ENCODE measurements at regions not wholly inside any gene's neighbourhood (a gene's known extent, or its start where the extent isn't known, plus 50 kb on each side); places are given as distances from the start of the nearest gene placed in this dataset.

GRCh38 chr13:56189978-56190377 is 950.7 kb upstream of the PRR20A start:
- no peak for TF ChIP-seq CTCF (IDR thresholded peaks at IDR 0.05; ENCODE audit: unreplicated experiment)
- no peak overlapping the region for H3K4me3 Mint-ChIP-seq (ENCODE audit: unreplicated experiment)
- peaks cover 4% of the 10 kb centered on the region for H3K27me3 Mint-ChIP-seq (ENCODE audit: unreplicated experiment)
- H3K27ac Mint-ChIP-seq (ENCODE audit: unreplicated experiment), result no peak overlapping the region
- H3K4me1 Mint-ChIP-seq (ENCODE audit: unreplicated experiment), result no peaks in the 10 kb centered on the region
- no peak for DNase-seq (ENCODE audit: low spot score)
- no peaks in the 10 kb centered on the region for H3K36me3 Mint-ChIP-seq (ENCODE audit: low read depth, unreplicated experiment)
- no peaks in the 10 kb centered on the region for H3K9me3 Mint-ChIP-seq (ENCODE audit: unreplicated experiment)

GRCh38 chr13:56198350-56198749 is 942.4 kb upstream of the PRR20A start:
- Mint-ChIP-seq H3K27ac (ENCODE audit: unreplicated experiment) (no peak overlapping the region), H3K4me1 (ENCODE audit: unreplicated experiment) (no peaks in the 10 kb centered on the region), H3K4me3 (ENCODE audit: unreplicated experiment) (no peak overlapping the region), H3K27me3 (ENCODE audit: unreplicated experiment) (no peaks in the 10 kb centered on the region), H3K9me3 (ENCODE audit: unreplicated experiment) (no peaks in the 10 kb centered on the region), H3K36me3 (ENCODE audit: low read depth, unreplicated experiment) (no peaks in the 10 kb centered on the region)
- TF ChIP-seq CTCF (IDR thresholded peaks at IDR 0.05; ENCODE audit: unreplicated experiment), result no peak
- DNase-seq (ENCODE audit: low spot score), result no peak

- no peak for DNase-seq (ENCODE audit: low spot score)
- H3K36me3 Mint-ChIP-seq (ENCODE audit: low read depth, unreplicated experiment), result no peaks in the 10 kb centered on the region
- H3K27ac Mint-ChIP-seq (ENCODE audit: unreplicated experiment), result no peak overlapping the region
- no peaks in the 10 kb centered on the region for H3K9me3 Mint-ChIP-seq (ENCODE audit: unreplicated experiment)
- TF ChIP-seq CTCF (IDR thresholded peaks at IDR 0.05; ENCODE audit: unreplicated experiment), result no peak
- no peak overlapping the region for H3K4me3 Mint-ChIP-seq (ENCODE audit: unreplicated experiment)
- H3K27me3 Mint-ChIP-seq (ENCODE audit: unreplicated experiment), result no peaks in the 10 kb centered on the region
- no peaks in the 10 kb centered on the region for H3K4me1 Mint-ChIP-seq (ENCODE audit: unreplicated experiment)
Observed at GRCh38 chr13:56201834-56202233, 938.9 kb upstream of the PRR20A start.

GRCh38 chr13:56216221-56216620 is 924.5 kb upstream of the PRR20A start:
- no peaks in the 10 kb centered on the region for H3K9me3 Mint-ChIP-seq (ENCODE audit: unreplicated experiment)
- H3K4me1 Mint-ChIP-seq (ENCODE audit: unreplicated experiment), result no peaks in the 10 kb centered on the region
- H3K27ac Mint-ChIP-seq (ENCODE audit: unreplicated experiment), result no peak overlapping the region
- H3K36me3 Mint-ChIP-seq (ENCODE audit: low read depth, unreplicated experiment), result no peaks in the 10 kb centered on the region
- H3K27me3 Mint-ChIP-seq (ENCODE audit: unreplicated experiment), result no peaks in the 10 kb centered on the region
- no peak for TF ChIP-seq CTCF (IDR thresholded peaks at IDR 0.05; ENCODE audit: unreplicated experiment)
- no peak for DNase-seq (ENCODE audit: low spot score)
- no peak overlapping the region for H3K4me3 Mint-ChIP-seq (ENCODE audit: unreplicated experiment)

GRCh38 chr13:56247692-56248091 is 893.0 kb upstream of the PRR20A start:
- no peaks in the 10 kb centered on the region for H3K36me3 Mint-ChIP-seq (ENCODE audit: low read depth, unreplicated experiment)
- H3K4me1 Mint-ChIP-seq (ENCODE audit: unreplicated experiment), result peaks cover 12% of the 10 kb centered on the region
- no peaks in the 10 kb centered on the region for H3K9me3 Mint-ChIP-seq (ENCODE audit: unreplicated experiment)
- no peak overlapping the region for H3K4me3 Mint-ChIP-seq (ENCODE audit: unreplicated experiment)
- no peaks in the 10 kb centered on the region for H3K27me3 Mint-ChIP-seq (ENCODE audit: unreplicated experiment)
- no peak for TF ChIP-seq CTCF (IDR thresholded peaks at IDR 0.05; ENCODE audit: unreplicated experiment)
- H3K27ac Mint-ChIP-seq (ENCODE audit: unreplicated experiment), result no peak overlapping the region
- DNase-seq (ENCODE audit: low spot score), result no peak
